ENCODE measurements at regions not wholly inside any gene's neighbourhood (a gene's known extent, or its start where the extent isn't known, plus 50 kb on each side); places are given as distances from the start of the nearest gene placed in this dataset.

DNA sequence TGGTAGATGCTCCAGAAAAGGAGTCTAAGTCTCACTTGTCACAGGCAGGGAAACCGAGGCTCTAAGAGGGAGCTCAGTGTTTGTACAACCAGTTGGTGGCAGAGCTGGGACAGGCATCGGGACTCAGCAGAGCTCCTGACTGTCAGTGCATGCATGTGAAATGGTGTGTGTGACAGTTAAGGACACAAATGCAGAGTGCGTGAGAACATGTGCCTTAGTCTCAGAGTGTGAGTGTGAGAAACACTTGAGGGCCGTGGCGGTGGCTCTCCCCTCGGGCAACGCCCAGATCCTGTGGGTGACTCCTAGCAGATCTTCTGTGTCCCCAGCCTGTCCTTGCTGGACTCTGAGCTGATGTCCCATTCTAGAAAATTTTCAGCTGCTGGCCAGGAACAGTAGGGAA lies 362.6 kb downstream of the MATN1 start:
- WGBS, result 75% methylated on average over 7 of the region's 7 CpGs
- Histone ChIP-seq H3K27me3 (ENCODE audit: control insufficient read depth in 4 of 4, insufficient read depth in 4 of 4, low read length in 3 of 4) (peaks cover 0 to 3% (median 0%) of the 10 kb centered on the region in 4 donors), H3K4me3 (ENCODE audit: low read depth in 1 of 3, low read length in 3 of 3) (no peak overlapping the region), H3K9ac (ENCODE audit: low read depth in 1 of 2, low read length in 2 of 2) (no peak overlapping the region), H3K4me1 (ENCODE audit: control insufficient read depth in 4 of 4, insufficient read depth in 4 of 4, low read length in 3 of 4) (no peaks in the 10 kb centered on the region), H3K36me3 (ENCODE audit: control insufficient read depth in 4 of 4, insufficient read depth in 3 of 4, low read depth in 1 of 4, low read length in 3 of 4) (no peaks in the 10 kb centered on the region), H3K27ac (ENCODE audit: low read depth in 1 of 2, low read length in 2 of 2) (no peak overlapping the region), H3K9me3 (ENCODE audit: control insufficient read depth in 4 of 4, low read length in 3 of 4) (no peaks in the 10 kb centered on the region)
- no peak for DNase-seq (ENCODE audit: low spot score)
- TF ChIP-seq FOXA2 (IDR thresholded peaks at IDR 0.05) (no peak), SP1 (IDR thresholded peaks at IDR 0.05) (no peak), GABPA (IDR thresholded peaks at IDR 0.05 in 1 of 2, conservative IDR thresholded peaks at IDR 0.05 in 1 of 2) (no peak), RXRA (IDR thresholded peaks at IDR 0.05) (no peak), FOXA1 (IDR thresholded peaks at IDR 0.05) (no peak)
- TF ChIP-seq, protein P1, sequence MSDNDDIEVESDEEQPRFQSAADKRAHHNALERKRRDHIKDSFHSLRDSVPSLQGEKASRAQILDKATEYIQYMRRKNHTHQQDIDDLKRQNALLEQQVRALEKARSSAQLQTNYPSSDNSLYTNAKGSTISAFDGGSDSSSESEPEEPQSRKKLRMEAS (IDR thresholded peaks at IDR 0.05), result no peak
- TF ChIP-seq, protein P2, sequence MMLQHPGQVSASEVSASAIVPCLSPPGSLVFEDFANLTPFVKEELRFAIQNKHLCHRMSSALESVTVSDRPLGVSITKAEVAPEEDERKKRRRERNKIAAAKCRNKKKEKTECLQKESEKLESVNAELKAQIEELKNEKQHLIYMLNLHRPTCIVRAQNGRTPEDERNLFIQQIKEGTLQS (IDR thresholded peaks at IDR 0.05), result no peak

DNA sequence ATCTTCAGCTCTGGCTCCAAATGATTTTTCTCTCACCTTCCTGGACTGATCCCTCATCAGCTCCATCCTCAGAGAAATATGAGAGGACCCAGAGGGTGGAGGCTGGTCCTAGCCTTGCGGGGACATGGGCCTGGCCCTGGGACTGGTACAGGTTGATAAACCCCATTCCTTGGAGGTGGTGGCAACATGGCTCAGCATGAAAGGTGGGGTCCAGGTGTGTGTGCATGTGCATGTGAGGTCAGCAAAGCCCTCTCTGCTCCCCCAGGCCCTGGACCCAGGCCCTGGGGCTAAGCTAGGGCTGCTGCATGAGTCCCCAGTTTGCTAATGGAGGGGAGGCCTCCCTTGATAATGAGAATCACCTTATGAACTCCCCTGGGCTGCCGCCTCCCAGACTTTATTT lies 363.1 kb downstream of the MATN1 start:
- Histone ChIP-seq H3K4me1 (ENCODE audit: control insufficient read depth in 4 of 4, insufficient read depth in 4 of 4, low read length in 3 of 4) (no peaks in the 10 kb centered on the region), H3K27me3 (ENCODE audit: control insufficient read depth in 4 of 4, insufficient read depth in 4 of 4, low read length in 3 of 4) (peaks cover 0 to 3% (median 0%) of the 10 kb centered on the region in 4 donors), H3K27ac (ENCODE audit: low read depth in 1 of 2, low read length in 2 of 2) (no peak overlapping the region), H3K9ac (ENCODE audit: low read depth in 1 of 2, low read length in 2 of 2) (no peak overlapping the region), H3K9me3 (ENCODE audit: control insufficient read depth in 4 of 4, low read length in 3 of 4) (no peaks in the 10 kb centered on the region), H3K4me3 (ENCODE audit: low read depth in 1 of 3, low read length in 3 of 3) (no peak overlapping the region), H3K36me3 (ENCODE audit: control insufficient read depth in 4 of 4, insufficient read depth in 3 of 4, low read depth in 1 of 4, low read length in 3 of 4) (no peaks in the 10 kb centered on the region)
- 95% methylated on average over 2 of the region's 2 CpGs for WGBS
- DNase-seq (ENCODE audit: low spot score), result no peak
- TF ChIP-seq HNF4G (IDR thresholded peaks at IDR 0.05), result no peak
- no peak for TF ChIP-seq YY1 (IDR thresholded peaks at IDR 0.05)
- no peak for TF ChIP-seq FOXA1 (IDR thresholded peaks at IDR 0.05)
- TF ChIP-seq SP1 (IDR thresholded peaks at IDR 0.05), result no peak
- TF ChIP-seq, protein P3, sequence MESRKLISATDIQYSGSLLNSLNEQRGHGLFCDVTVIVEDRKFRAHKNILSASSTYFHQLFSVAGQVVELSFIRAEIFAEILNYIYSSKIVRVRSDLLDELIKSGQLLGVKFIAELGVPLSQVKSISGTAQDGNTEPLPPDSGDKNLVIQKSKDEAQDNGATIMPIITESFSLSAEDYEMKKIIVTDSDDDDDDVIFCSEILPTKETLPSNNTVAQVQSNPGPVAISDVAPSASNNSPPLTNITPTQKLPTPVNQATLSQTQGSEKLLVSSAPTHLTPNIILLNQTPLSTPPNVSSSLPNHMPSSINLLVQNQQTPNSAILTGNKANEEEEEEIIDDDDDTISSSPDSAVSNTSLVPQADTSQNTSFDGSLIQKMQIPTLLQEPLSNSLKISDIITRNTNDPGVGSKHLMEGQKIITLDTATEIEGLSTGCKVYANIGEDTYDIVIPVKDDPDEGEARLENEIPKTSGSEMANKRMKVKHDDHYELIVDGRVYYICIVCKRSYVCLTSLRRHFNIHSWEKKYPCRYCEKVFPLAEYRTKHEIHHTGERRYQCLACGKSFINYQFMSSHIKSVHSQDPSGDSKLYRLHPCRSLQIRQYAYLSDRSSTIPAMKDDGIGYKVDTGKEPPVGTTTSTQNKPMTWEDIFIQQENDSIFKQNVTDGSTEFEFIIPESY (IDR thresholded peaks at IDR 0.05), result no peak
- TF ChIP-seq FOXA2 (IDR thresholded peaks at IDR 0.05), result no peak
- TF ChIP-seq, protein P2 (IDR thresholded peaks at IDR 0.05), result no peak
- no peak for TF ChIP-seq NR2F2 (IDR thresholded peaks at IDR 0.05)
- no peak for TF ChIP-seq JUND (IDR thresholded peaks at IDR 0.05)
- TF ChIP-seq, protein P1 (IDR thresholded peaks at IDR 0.05), result no peak
- no peak for TF ChIP-seq HNF4A (conservative IDR thresholded peaks at IDR 0.05)
- TF ChIP-seq, protein P4, sequence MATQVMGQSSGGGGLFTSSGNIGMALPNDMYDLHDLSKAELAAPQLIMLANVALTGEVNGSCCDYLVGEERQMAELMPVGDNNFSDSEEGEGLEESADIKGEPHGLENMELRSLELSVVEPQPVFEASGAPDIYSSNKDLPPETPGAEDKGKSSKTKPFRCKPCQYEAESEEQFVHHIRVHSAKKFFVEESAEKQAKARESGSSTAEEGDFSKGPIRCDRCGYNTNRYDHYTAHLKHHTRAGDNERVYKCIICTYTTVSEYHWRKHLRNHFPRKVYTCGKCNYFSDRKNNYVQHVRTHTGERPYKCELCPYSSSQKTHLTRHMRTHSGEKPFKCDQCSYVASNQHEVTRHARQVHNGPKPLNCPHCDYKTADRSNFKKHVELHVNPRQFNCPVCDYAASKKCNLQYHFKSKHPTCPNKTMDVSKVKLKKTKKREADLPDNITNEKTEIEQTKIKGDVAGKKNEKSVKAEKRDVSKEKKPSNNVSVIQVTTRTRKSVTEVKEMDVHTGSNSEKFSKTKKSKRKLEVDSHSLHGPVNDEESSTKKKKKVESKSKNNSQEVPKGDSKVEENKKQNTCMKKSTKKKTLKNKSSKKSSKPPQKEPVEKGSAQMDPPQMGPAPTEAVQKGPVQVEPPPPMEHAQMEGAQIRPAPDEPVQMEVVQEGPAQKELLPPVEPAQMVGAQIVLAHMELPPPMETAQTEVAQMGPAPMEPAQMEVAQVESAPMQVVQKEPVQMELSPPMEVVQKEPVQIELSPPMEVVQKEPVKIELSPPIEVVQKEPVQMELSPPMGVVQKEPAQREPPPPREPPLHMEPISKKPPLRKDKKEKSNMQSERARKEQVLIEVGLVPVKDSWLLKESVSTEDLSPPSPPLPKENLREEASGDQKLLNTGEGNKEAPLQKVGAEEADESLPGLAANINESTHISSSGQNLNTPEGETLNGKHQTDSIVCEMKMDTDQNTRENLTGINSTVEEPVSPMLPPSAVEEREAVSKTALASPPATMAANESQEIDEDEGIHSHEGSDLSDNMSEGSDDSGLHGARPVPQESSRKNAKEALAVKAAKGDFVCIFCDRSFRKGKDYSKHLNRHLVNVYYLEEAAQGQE (IDR thresholded peaks at IDR 0.05), result no peak
- TF ChIP-seq, protein P5, sequence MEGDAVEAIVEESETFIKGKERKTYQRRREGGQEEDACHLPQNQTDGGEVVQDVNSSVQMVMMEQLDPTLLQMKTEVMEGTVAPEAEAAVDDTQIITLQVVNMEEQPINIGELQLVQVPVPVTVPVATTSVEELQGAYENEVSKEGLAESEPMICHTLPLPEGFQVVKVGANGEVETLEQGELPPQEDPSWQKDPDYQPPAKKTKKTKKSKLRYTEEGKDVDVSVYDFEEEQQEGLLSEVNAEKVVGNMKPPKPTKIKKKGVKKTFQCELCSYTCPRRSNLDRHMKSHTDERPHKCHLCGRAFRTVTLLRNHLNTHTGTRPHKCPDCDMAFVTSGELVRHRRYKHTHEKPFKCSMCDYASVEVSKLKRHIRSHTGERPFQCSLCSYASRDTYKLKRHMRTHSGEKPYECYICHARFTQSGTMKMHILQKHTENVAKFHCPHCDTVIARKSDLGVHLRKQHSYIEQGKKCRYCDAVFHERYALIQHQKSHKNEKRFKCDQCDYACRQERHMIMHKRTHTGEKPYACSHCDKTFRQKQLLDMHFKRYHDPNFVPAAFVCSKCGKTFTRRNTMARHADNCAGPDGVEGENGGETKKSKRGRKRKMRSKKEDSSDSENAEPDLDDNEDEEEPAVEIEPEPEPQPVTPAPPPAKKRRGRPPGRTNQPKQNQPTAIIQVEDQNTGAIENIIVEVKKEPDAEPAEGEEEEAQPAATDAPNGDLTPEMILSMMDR (IDR thresholded peaks at IDR 0.05; ENCODE audit: low read depth, low read length, missing input control), result no peak
- no peak for TF ChIP-seq TAF1 (conservative IDR thresholded peaks at IDR 0.05)
- no peak for TF ChIP-seq GABPA (IDR thresholded peaks at IDR 0.05 in 1 of 2, conservative IDR thresholded peaks at IDR 0.05 in 1 of 2)
- no peak for TF ChIP-seq EGR1 (IDR thresholded peaks at IDR 0.05; ENCODE audit: low read depth in 2 of 2)
- TF ChIP-seq RXRA (IDR thresholded peaks at IDR 0.05), result no peak
- no peak for TF ChIP-seq RAD21 (IDR thresholded peaks at IDR 0.05)
